Activated gamma-delta T cell treated with anti-CD3 and anti-CD28 coated beads, Interleukin-2, amount 50 U/mL, for 16 hours (primary cell): ENCODE measurements at regions not wholly inside any gene's neighbourhood (a gene's known extent, or its start where the extent isn't known, plus 50 kb on each side); places are given as distances from the start of the nearest gene placed in this dataset.

Experiments
- DNase-seq: peaks from one replicate; pipeline ENCODE4 v3.0.0-alpha.2; 2020; ENCODE audit warnings: low read depth

GRCh38 chr6:134866563-134866962, 83.3 kb downstream of the ALDH8A1 start:
- DNase-seq: no peak

- no peak for DNase-seq
Observed at GRCh38 chr6:134864558-134864957, 85.3 kb downstream of the ALDH8A1 start.

- DNase-seq: no peak
Observed at GRCh38 chr6:134863763-134864510, 86.0 kb downstream of the ALDH8A1 start.

GRCh38 chr6:134854366-134854765, 95.5 kb downstream of the ALDH8A1 start:
- DNase-seq: no peak

- DNase-seq: no peak
Observed at GRCh38 chr6:134853111-134854055, 96.5 kb downstream of the ALDH8A1 start.

- no peak for DNase-seq
Observed at GRCh38 chr6:134851548-134851947, 98.4 kb downstream of the ALDH8A1 start.

GRCh38 chr6:134850721-134851305, 99.1 kb downstream of the ALDH8A1 start:
- no peak for DNase-seq

GRCh38 chr6:134849920-134850447, 99.9 kb downstream of the ALDH8A1 start:
- DNase-seq: no peak

- DNase-seq: no peak
Observed at GRCh38 chr6:134848076-134848475, 101.8 kb downstream of the ALDH8A1 start.

- no peak for DNase-seq
Observed at GRCh38 chr6:134846865-134847264, 103.0 kb downstream of the ALDH8A1 start.

GRCh38 chr6:134846031-134846430, 103.9 kb downstream of the ALDH8A1 start:
- DNase-seq: no peak

GRCh38 chr6:134844120-134844519, 105.8 kb downstream of the ALDH8A1 start:
- DNase-seq: no peak

- DNase-seq: no peak
Observed at GRCh38 chr6:134840086-134840867, 109.6 kb downstream of the ALDH8A1 start.

GRCh38 chr6:134835993-134836392, 113.9 kb downstream of the ALDH8A1 start:
- DNase-seq: no peak

- no peak for DNase-seq
Observed at GRCh38 chr6:134830940-134831339, 119.0 kb downstream of the ALDH8A1 start.

- no peak for DNase-seq
Observed at GRCh38 chr6:134830194-134830593, 119.7 kb downstream of the ALDH8A1 start.

GRCh38 chr6:134828641-134829040, 121.3 kb downstream of the ALDH8A1 start:
- DNase-seq: no peak

- no peak for DNase-seq
Observed at GRCh38 chr6:134826889-134827737, 122.8 kb downstream of the ALDH8A1 start.

- DNase-seq: no peak
Observed at GRCh38 chr6:134823710-134824034, 126.2 kb downstream of the ALDH8A1 start.

- no peak for DNase-seq
Observed at GRCh38 chr6:134822920-134823709, 126.8 kb downstream of the ALDH8A1 start.
